ENCODE measurements at regions not wholly inside any gene's neighbourhood (a gene's known extent, or its start where the extent isn't known, plus 50 kb on each side); places are given as distances from the start of the nearest gene placed in this dataset.

DNA sequence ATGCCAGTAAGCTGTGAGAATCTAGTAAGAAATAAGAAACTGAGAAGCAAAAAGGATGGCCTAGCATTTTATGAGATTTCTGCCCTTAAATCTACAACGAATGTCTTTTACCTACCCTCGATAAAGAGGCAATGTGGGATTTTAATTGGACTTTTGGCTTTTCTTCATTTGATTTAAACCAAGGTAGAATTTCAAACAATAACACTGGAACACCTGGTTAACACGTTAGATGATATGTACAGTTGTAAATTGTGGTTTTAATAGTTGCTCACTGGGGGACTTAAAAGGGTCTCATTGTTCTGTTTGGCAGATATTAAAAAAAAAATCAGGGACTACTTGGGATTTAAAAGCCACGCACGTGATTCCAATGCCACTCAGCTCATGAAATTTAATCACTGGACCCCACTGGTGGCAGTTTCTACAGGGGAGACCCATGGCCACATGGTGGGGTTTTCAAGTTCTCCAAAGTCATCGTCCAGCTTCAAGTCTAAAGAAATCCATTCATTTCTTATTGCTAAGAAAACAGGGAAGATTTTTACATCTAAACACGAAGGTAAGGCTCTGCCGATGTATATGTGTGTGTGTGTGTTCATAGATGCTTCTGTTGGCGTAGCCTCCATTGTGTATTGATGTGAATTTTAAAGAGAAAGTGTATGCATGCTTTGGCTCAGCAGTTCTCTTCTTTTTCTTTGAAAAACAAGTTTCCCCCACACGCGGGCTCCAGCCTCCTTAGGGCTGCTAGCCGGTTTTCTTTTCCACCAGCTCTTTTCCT is 588.6 kb upstream of the MKI67 start:
- FAIRE-seq: no peak
- DNase-seq (ENCODE audit: insufficient read length, low spot score): no peak

DNA sequence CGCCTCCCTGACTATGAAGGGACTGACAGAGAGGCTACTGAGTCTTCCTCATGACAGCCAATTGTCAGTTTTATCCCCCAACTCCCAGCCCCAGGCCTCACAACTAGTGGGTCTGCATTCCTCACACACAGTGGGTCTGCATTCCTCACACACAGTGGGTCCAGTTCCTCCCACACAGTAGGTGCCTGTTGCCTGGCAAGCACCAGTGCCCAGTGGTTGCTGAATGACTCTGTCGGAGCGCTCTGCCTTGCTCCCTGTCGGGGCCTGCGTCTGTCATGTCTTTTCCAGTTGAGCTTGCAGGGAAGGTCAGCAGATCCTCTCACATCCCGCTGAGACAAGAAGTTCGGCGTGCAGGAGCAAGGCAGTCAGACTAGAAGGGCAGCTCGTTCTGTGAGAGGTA is 590.0 kb upstream of the MKI67 start:
- no peak for DNase-seq (ENCODE audit: insufficient read length, low spot score)
- FAIRE-seq: no peak

DNA sequence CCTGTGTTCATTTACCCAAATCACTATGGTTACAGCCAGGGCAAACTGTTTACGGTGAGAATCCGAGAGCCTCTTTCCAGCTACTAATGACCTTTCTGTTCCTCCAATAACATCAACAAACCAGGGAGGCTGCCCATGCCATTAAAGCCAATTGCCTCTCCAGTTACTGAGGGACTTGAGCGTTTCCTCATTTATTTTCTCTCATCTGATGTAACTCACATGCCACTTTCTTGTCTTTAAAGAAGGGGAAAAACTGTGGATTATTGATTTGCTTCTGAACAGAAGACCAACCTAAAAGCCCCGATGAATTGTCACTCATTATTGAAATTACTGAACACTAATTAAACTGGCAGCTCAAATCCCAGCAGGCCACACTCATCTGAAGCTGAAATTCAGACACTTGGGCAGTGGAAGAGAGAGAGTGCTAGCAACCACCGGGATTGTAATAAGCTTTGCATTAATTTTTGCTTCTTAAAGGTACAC is 595.8 kb upstream of the MKI67 start:
- FAIRE-seq (no peak), DNase-seq (ENCODE audit: insufficient read length, low spot score) (no peak)

DNA sequence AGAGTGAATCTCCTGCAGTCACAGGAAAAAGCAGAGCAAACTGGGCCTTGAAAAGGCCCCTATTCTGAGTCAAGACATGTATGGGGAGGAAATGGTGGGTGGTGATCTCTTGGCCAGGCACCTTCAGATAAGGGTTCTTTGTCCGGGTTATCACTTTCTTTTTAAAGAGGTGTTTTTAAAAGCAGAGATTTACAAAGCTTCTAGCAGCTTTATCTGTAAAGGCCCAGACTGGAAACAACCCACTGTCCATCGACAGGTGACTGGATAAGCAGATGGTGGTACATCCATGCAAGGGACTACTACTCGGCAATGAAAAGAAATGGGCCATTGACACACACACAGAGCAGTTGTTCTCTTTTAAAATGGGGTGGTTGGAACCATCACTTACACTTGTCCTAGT is 596.7 kb upstream of the MKI67 start:
- FAIRE-seq (no peak), DNase-seq (ENCODE audit: insufficient read length, low spot score) (no peak)

DNA sequence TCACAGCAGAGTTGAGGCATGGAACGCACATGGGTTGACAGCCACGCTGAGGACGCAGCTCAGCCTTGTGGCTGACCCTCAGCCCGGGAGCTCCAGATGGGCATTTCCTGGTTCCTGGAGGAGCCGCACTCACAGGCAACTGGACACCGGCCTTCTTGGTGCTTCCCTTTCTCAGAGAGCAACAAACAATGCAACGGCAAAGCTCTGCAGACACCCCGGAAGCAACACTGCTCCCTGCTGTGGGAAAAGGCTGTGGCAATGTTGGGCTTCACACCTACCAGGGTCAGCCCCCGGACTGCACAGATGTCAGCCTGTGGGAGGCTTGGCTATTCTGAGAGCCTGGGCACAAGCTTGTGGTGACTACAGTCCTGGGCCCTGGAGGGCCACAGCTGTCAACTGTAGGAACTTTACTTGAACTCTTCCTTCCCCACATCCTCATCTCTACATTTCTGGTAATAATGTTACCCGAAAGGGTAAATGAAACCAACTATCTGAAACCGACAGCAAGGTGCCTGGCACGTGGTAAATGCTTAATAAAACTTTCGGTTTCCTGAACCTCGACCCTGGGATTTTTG is 597.5 kb upstream of the MKI67 start:
- DNase-seq (ENCODE audit: insufficient read length, low spot score) (no peak), FAIRE-seq (no peak)

DNA sequence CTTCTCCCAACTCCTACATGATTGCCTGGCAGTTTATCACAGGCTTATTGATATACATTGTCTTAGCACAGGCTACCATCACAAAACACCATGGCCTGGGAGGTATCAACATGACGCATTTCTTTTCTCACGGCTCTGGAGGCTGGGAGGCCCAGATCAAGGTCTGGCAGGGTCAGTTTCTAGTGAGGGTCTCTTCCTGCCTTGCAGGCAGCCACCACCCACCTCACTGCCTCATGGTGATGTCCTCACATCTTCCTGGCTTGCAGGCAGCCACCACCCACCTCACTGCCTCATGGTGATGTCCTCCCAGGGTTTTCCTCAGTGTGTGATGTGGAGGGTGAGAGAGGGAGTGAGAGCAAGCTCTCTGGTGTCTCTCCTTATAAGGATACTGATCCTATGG is 599.3 kb upstream of the MKI67 start:
- DNase-seq (ENCODE audit: insufficient read length, low spot score): no peak
- FAIRE-seq: no peak

DNA sequence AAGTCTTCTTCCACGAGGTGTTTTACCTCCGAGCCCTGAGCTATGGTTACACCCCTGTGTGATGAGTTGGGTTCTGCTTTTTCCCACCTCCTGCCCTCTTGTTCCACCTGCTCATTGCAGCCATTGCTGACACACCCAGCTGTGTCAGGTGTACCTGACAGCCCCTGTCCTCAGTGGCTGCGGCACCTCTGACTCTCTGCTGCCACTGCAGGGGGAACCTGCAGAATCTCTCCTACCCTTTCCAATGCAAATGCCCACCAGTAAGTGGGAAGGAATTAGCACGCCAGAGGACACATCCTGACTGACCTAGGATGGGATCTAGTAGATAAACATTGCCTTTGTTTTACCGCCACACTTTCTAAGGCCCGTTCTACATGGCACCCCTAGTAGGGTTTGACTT is 600.9 kb upstream of the MKI67 start:
- DNase-seq (ENCODE audit: insufficient read length, low spot score) (no peak), FAIRE-seq (no peak)

DNA sequence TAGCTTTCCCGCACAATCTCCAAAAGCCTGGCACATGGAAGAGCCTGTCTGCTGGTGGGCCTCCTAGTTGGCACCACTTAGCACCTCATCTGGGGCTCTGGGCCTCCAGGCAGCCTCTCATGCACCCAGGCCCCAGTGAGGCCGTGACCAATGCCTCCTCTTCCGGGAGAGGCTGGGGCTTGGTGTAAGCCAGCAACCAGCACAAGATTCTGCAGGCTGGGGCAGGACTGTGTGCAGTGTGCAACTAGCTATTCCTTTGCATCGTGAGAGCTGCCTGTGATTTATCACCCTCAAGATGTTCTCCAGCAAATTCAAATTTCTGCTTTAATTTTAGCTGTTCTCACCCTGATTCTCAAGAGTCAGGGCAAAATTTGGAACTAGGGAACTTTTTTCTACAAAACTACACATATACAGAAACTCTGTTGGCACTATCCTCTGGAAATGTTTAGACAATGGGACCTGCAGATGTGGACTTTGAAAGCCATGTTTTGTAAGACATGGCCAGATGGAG is 603.7 kb upstream of the MKI67 start:
- FAIRE-seq (no peak), DNase-seq (ENCODE audit: insufficient read length, low spot score) (no peak)

DNA sequence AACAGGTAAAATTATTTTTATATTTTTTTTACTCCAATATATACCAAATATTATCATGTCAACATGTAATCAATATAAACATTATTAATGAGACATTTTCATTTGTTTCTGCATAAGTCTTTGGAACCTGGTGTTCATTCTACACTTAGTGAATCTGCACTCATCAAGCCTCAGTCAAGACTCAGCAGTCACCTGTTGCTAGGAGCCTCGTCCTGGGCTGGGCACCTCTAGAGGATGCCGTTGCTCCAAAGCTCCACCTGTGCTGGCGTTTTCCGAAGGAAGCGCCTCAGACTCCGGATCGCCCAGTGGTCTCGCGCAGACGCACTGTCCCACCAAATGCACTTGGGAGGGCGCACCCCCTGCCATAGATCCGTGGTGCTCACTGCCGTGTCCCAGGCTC is 604.7 kb upstream of the MKI67 start:
- FAIRE-seq (no peak), DNase-seq (ENCODE audit: insufficient read length, low spot score) (no peak)

DNA sequence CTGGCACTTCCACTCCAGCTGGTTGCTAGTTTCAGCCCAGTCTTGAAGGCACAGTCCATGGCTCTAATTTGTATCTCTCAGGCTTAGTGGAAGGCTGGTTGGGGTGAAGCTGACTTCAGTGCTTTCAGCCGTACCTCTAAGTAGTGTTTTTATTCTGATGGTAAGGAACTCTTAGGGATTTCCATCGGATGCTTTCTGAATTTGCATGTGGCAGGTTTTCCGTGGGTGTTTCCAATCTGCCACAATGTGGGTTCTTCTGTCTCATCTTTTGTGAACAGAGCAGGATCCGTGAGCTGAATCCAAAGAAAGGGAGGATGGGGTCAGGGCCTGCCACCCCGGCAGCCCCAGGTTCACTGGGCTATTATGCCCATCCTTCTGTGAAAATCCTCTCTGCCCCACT is 607.9 kb upstream of the MKI67 start:
- DNase-seq (ENCODE audit: insufficient read length, low spot score) (no peak), FAIRE-seq (no peak)

DNA sequence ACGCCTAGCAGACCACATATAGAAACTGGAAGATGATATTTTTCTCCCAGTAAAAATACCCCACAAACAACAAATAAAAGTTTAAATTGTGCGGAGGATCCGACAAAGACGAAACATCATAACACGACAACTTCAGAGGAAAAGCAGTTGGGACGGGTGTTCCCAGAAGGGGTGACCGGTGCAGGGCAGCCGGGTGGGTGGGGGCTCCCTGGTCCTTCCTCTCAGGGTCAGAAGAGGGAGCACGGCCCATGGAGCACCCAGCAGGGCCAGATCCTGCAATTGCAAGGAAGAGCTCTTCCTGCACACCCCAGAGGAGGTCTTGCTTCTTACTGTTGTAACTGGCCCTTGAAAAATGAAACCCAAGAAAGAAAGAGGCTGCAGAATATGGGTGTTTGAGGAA is 608.5 kb upstream of the MKI67 start:
- DNase-seq (ENCODE audit: insufficient read length, low spot score) (no peak), FAIRE-seq (no peak)

DNA sequence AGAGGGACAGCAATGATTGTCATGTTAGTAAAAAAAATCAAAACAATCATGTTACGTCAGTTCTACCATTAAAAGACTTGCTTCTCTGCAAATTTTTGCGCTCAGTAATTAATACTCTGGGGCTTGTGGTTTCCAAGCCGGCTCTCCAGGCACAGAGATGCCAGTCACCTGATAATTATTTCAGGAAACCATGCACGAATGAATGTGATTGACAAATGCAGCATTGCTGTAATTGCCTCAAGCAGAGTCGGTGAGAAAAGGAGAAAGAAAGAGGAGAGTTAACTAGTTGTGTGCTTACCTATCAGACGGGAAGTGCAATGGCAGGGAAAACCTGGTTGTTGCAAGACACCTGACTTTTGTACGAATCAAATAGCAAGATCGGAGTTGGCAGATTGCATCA is 609.8 kb upstream of the MKI67 start:
- DNase-seq (ENCODE audit: insufficient read length, low spot score): no peak
- no peak for FAIRE-seq

DNA sequence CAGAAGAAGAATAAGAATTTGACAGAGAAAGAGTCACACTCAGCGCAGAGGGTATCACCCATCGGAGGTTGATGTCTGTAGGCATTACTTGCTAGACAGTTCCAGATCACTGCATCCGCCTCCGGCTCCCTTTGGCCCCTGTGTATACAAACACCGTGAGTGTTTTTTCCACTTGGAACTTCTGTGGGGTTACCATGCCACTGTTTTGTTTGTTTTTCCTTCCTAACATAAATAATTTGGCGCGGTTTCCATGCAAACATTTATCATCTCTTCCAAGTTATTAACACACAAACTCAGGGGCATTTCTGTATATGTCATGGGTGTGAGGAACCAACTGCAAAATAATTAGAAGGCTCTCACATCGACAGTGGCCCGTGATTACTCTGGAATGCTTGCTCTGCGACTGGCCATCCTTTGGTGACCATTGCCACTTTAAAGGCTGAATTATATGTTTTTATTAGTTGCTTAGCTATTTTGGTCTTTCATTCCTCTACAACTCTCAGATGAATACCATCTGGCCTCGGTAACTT is 612.2 kb upstream of the MKI67 start:
- DNase-seq (ENCODE audit: insufficient read length, low spot score): no peak
- no peak for FAIRE-seq

DNA sequence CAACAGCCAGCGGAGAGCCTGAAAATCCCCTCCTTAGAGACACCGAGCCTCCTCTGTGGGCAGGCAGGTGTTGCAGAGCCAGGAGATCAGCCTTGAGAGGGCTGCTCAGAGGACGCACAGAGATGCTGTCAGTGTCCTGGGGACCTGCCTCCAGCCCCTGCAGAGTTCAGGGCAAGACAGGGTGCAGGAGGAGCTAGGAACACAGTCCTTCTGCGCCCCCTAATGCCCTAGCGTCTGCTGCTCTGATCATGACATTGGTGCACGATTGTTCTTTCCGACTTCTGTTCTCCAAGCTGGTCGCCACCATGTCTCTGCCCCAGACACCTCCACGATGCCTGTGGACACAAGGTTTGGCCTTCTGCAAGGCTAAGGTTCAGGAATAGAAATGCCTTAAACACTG is 613.7 kb upstream of the MKI67 start:
- DNase-seq (ENCODE audit: insufficient read length, low spot score) (no peak), FAIRE-seq (no peak)

DNA sequence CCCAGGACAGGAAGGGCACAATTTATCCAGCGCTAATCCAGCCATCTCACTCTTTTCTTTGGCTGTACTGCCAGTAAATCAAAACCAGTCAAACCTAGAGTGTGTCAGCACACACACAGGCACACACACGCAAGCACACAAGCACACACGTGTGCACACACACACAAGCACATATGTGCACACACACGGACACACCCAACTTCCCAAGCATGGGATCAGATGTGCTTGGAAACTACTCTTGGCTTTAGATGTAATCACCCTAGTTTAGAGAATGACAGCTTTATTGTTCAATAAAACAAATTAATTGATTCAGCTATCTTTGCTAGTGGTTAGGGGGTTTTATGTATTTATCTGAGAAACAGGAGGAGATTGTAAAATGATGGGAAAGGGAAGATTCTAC is 615.0 kb upstream of the MKI67 start:
- FAIRE-seq (no peak), DNase-seq (ENCODE audit: insufficient read length, low spot score) (no peak)

DNA sequence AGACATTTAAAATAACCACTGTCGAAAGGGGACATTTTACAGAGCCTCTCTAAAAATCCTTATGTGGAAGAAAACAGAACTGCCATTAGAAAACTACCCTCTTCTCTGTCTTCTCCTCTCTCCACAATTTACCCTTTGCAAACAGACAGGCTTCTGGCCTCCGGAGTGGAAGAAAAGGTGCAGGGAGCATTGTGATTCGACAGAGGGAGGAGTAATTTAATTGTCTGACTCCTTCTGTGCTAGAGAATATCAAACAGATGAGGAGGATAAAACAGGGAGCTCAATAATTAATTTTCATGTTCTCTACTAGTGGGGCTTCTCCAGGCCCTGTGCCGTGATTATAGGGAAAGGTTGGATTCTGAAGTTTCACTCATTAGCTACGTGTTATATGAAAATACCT is 615.5 kb upstream of the MKI67 start:
- FAIRE-seq: no peak
- no peak for DNase-seq (ENCODE audit: insufficient read length, low spot score)

DNA sequence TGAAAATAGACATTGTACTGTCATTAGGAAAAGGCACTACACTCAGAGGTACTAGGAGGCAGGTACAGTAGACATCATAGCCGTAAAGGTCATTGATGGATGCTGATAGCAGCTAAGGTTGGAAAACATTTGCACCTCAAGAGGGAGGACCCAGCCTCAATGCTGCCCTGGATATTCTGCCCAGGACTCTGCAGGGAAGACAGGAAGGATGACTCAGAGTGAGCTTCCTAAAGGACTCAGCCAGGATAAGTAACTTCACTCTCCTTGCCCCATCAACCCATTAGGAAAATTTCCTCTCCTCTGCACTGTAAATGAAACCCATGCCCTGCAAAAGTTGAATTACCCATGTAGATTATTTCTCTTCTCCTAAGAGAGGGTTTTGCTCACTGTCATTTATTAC is 617.9 kb upstream of the MKI67 start:
- DNase-seq (ENCODE audit: insufficient read length, low spot score): no peak

DNA sequence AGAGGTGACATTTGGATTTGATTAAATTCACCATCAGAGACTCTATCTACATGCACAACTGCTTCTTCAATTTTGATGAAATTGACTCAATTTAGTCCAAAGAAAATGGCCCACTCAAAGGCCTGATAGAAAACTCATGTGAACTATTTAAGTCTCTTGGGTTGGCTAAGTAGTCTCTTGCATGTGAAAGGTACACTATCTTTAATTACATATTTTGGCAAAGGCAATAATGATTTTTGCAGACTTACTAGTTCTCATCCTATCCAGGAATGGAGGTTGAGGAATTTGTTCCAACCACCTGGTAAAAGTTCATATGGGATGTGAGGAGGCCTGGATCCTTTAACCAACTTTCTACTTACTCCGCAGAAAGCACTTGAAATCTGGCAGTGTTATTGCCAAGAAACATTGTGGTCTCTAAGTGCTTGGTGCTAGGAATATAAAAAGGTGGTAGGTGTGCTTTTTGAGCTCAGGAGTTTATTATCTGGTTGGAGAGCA is 618.6 kb upstream of the MKI67 start:
- no peak for FAIRE-seq
- no peak for DNase-seq (ENCODE audit: insufficient read length, low spot score)

More for the DNA sequence above, 617.9 kb upstream of the MKI67 start:
- FAIRE-seq: no peak

DNA sequence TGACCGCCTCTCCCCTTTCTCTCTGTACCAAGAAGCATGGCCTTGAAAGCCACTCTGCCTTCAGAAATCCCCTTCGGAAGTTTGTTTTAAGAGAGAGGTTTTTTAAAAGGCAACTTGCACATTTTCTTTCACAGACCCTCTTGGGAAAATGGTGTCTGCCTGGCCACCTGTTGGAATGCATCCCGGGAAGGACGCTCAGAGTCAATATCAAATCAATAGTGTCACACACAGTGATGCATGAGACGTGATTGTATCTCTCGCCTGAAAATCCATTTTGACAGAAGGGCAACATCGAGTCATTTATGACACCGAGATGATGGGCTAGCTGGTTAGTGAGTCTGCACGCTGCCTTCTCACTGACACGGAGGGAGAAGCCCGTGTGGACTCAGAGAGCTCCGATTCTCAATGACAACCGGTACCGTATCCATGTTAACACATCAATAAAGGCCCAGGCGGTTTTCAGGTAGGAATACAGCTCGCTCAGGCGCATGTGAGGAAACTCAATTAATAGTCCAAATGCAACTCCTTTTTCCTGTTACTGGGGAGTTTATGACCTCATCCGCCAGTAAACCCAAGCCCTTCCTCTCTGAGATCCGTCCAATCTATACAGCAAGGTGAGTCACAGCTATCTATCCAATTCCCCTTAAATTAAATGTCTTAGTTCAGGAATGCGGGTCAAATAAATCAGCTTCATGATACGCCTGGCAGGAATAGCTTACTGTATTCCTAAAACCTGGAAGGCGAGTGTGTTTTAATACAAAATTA is 621.5 kb upstream of the MKI67 start:
- DNase-seq (ENCODE audit: insufficient read length, low spot score) (no peak), FAIRE-seq (no peak)

DNA sequence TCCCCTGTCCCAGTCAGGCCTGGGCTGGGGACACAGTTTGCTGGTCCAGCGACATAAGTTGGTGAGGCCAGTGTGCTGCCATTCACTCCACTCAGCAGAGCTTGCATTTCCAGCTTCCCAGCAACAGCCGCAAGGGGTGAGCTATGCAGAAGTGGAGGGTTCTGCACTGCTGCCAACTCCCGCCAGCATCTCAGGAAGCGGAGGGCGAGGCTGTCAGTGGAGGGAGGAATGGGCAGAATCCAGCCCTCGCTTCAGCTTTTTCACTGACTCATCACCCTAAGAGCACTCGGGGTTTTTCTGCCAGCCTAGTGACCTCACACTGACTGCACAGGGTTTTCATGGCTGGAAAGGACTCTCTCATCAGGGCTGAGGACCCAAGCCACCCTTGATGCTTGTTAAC is 625.1 kb upstream of the MKI67 start:
- FAIRE-seq (no peak), DNase-seq (ENCODE audit: insufficient read length, low spot score) (no peak)

DNA sequence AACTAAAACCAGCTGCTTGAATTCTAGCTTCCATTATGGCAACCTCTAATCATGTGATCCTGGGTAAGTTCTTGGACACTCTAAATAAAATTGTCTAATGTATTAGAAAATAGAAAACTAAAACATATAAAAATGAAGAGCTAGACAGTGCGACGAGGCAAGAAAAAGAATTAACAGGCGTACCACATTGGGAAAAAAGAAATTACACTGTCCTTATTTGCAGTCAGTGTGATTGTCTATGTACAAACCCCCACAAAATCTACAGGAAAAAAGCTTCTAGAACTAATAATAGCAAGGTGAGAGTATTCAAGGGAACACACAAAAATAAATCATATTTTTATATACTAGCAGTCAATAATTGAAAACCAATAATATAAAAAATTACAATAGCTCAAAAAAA is 625.6 kb upstream of the MKI67 start:
- FAIRE-seq (no peak), DNase-seq (ENCODE audit: insufficient read length, low spot score) (no peak)
